Testis (tissue), 2 donors: ENCODE measurements at regions not wholly inside any gene's neighbourhood (a gene's known extent, or its start where the extent isn't known, plus 50 kb on each side); places are given as distances from the start of the nearest gene placed in this dataset.

Source experiments
- DNase-seq: peaks from one replicate; pipeline ENCODE4 v3.0.0-alpha.2; 2019
- H3K27ac ChIP-seq, 2 donors: fragments of 200-600 bp; sonication (generic); one replicate each; pipeline ENCODE4 v1.5.1; 2019
- H3K27me3 ChIP-seq: fragments of 200-600 bp; sonication (generic); one replicate; pipeline ENCODE4 v1.5.1; 2019
- H3K36me3 ChIP-seq: fragments of 200-600 bp; sonication (generic); one replicate; pipeline ENCODE4 v1.5.1; 2017; ENCODE audit warnings: low read depth; ENCODE audit errors: missing control alignments
- H3K4me1 ChIP-seq: fragments of 200-600 bp; sonication (generic); one replicate; pipeline ENCODE4 v1.5.1; 2019
- H3K4me3 ChIP-seq, 2 donors: fragments of 200-600 bp; sonication (generic); one replicate each; pipeline ENCODE4 v1.5.1; 2017 to 2019
- H3K9me3 ChIP-seq: fragments of 200-600 bp; sonication (generic); one replicate; pipeline ENCODE4 v1.5.1; 2017
- CTCF ChIP-seq, 3 experiments: fragments of 450-650 bp in 2 of 3; fragments of 200-600 bp in 1 of 3; sonication (generic) in 1 of 3; IDR thresholded peaks; one replicate each; pipeline ENCODE4 v1.5.1; 2016 to 2019; ENCODE audit warnings: antibody characterized with exemption in 3 of 3, mild to moderate bottlenecking in 2 of 3, moderate library complexity in 1 of 3
- POLR2A ChIP-seq: fragments of 450-650 bp; IDR thresholded peaks from one replicate; pipeline ENCODE4 v1.6.1; 2017; ENCODE audit warnings: antibody characterized with exemption, mild to moderate bottlenecking, moderate library complexity
- WGBS, 2 donors: methylation state at CpG; one replicate each; pipeline ENCODE4 v1.1.5; 2018; 5-methylcytosine and 5-hydroxymethylcytosine counted together
- intact Hi-C: fragments of 100-400 bp; cut with DNase I; formaldehyde crosslinking; loops from one replicate; pipeline ENCODE4 v1.15.1; 2023; ENCODE audit warnings: low total_unique reads

DNA sequence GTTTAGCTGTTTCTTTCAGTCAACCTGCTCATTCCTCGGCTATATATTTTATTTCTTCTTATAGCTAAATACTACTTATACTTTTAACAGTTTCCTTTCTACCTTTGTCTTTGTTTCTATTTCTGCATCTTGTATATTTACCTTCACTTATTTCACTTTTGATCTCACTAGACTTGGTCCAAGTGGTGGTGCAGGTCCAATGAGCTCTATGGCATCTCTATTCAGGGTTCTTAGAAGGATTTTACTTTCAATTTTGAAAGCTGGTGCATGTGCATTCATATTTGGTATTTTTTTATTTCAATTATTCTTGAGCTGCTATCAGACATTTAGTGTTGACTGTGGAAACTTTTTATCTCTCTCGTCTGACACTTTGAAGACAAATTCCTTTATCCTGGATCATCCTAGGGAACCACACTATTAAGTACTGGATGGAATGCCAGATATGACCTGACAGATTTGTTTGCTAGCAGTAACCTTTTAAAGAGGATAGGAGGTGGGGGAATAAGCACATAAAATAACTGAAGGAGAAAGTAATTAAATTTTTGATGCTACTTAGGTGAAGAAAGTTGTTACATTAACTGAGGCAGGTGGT lies 123.1 kb upstream of the PJA2 start:
- 61 to 67% methylated on average over 2 of the region's 2 CpGs for WGBS, 2 donors
- no peak for DNase-seq
- intact Hi-C loops: no loop called here

GRCh38 chr5:109531262-109531661 lies 121.5 kb upstream of the PJA2 start:
- WGBS, 2 donors: 91 to 94% methylated on average over 1 of the region's 1 CpG

More for the DNA sequence above, 123.1 kb upstream of the PJA2 start:
- Histone ChIP-seq H3K4me3 (no peak overlapping the region), H3K36me3 (no peaks in the 10 kb centered on the region), H3K27me3 (no peaks in the 10 kb centered on the region), H3K27ac (no peak overlapping the region), H3K9me3 (no peaks in the 10 kb centered on the region), H3K4me1 (peaks cover 6% of the 10 kb centered on the region)
- TF ChIP-seq CTCF (IDR thresholded peaks at IDR 0.05) (no peak), POLR2A (no peak)

GRCh38 chr5:109529987-109530386 lies 120.2 kb upstream of the PJA2 start:
- TF ChIP-seq CTCF (IDR thresholded peaks at IDR 0.05): no peak
- TF ChIP-seq POLR2A: no peak
- no peaks in the 10 kb centered on the region for H3K9me3 ChIP-seq
- WGBS, 2 donors: 89 to 92% methylated on average over 2 of the region's 2 CpGs

More at GRCh38 chr5:109531262-109531661, 121.5 kb upstream of the PJA2 start:
- H3K36me3 ChIP-seq: no peaks in the 10 kb centered on the region
- no peaks in the 10 kb centered on the region for H3K27me3 ChIP-seq
- no peak overlapping the region for H3K4me3 ChIP-seq
- H3K9me3 ChIP-seq: no peaks in the 10 kb centered on the region
- intact Hi-C loops: no loop called here
- DNase-seq: no peak
- no peak overlapping the region for H3K27ac ChIP-seq
- no peak for TF ChIP-seq CTCF (IDR thresholded peaks at IDR 0.05)
- TF ChIP-seq POLR2A: no peak
- peaks cover 6% of the 10 kb centered on the region for H3K4me1 ChIP-seq

GRCh38 chr5:109529520-109529919 lies 119.7 kb upstream of the PJA2 start:
- peaks cover 6% of the 10 kb centered on the region for H3K4me1 ChIP-seq
- 35 to 48% methylated on average over 2 of the region's 2 CpGs for WGBS, 2 donors
- intact Hi-C loops: no loop called here
- TF ChIP-seq CTCF (IDR thresholded peaks at IDR 0.05): no peak
- no peak for TF ChIP-seq POLR2A
- no peaks in the 10 kb centered on the region for H3K9me3 ChIP-seq
- no peaks in the 10 kb centered on the region for H3K36me3 ChIP-seq
- no peak overlapping the region for H3K27ac ChIP-seq
- no peak overlapping the region for H3K4me3 ChIP-seq
- H3K27me3 ChIP-seq: no peaks in the 10 kb centered on the region
- DNase-seq: no peak

More at GRCh38 chr5:109529987-109530386, 120.2 kb upstream of the PJA2 start:
- H3K4me3 ChIP-seq: no peak overlapping the region
- intact Hi-C loops: no loop called here
- H3K4me1 ChIP-seq: peaks cover 6% of the 10 kb centered on the region
- H3K36me3 ChIP-seq: no peaks in the 10 kb centered on the region
- no peaks in the 10 kb centered on the region for H3K27me3 ChIP-seq
- H3K27ac ChIP-seq: no peak overlapping the region
- DNase-seq: no peak

- Histone ChIP-seq H3K27ac (no peak overlapping the region), H3K27me3 (no peaks in the 10 kb centered on the region), H3K4me3 (no peak overlapping the region), H3K4me1 (no peaks in the 10 kb centered on the region), H3K9me3 (no peaks in the 10 kb centered on the region), H3K36me3 (no peaks in the 10 kb centered on the region)
- DNase-seq: no peak
- 86 to 94% methylated on average over 2 of the region's 2 CpGs for WGBS, 2 donors
- TF ChIP-seq CTCF (IDR thresholded peaks at IDR 0.05): no peak
- no peak for TF ChIP-seq POLR2A
- intact Hi-C loops: no loop called here
These were observed 114.8 kb upstream of the PJA2 start for GRCh38 chr5:109524555-109524954.
